BJ (cell line): ENCODE measurements at regions not wholly inside any gene's neighbourhood (a gene's known extent, or its start where the extent isn't known, plus 50 kb on each side); places are given as distances from the start of the nearest gene placed in this dataset.

Experiments used
- CTCF ChIA-PET: fragments of 350-600 bp; formaldehyde crosslinking; extraction: SDS; loops from one replicate; lab custom pipeline; 2021; ENCODE audit warnings: antibody characterized with exemption, inconsistent platforms; lab: Yijun Ruan, JAX
- POLR2A ChIA-PET: fragments of 300-600 bp; sonication (Branson Sonifier 250); formaldehyde crosslinking; extraction: SDS; loops from one replicate; lab custom pipeline; 2021; ENCODE audit warnings: antibody characterized with exemption; lab: Charles Lee
- DNase-seq: peaks from one replicate; pipeline ENCODE4 v3.0.0-alpha.2; 2011; ENCODE audit warnings: low read depth
- H3K27me3 ChIP-seq: 2 replicates; pipeline ENCODE4 v1.6.0; 2011; ENCODE audit warnings: low read length; ENCODE audit not compliant: control insufficient read depth, insufficient read depth
- H3K36me3 ChIP-seq: 2 replicates; pipeline ENCODE4 v1.5.1; 2011; ENCODE audit warnings: low read length; ENCODE audit not compliant: control insufficient read depth, insufficient read depth
- H3K4me3 ChIP-seq: 2 replicates; pipeline ENCODE4 v1.5.1; 2011; ENCODE audit warnings: low read depth, mild to moderate bottlenecking, control low read depth, low read length
- TF ChIP-seq, protein P1 (sequence below): IDR thresholded peaks from 2 replicates; pipeline ENCODE4 v1.5.1; 2011; ENCODE audit warnings: low read depth, mild to moderate bottlenecking, control low read depth, inconsistent platforms, low read length, moderate library complexity; ENCODE audit not compliant: insufficient read depth

GRCh38 chr3:117454908-117455307, 745.3 kb downstream of the TUSC7 start:
- DNase-seq, result no peak
- no peaks in the 10 kb centered on the region for H3K27me3 ChIP-seq
- POLR2A ChIA-PET, result no interaction called here
- CTCF ChIA-PET, result interaction anchor here (0.7 to 1.1 kb wide), 2 partner anchors 15 to 1171 kb away, joined by 3 to 4 read pairs; no protein-coding TSS in a partner anchor
- no peak overlapping the region for H3K4me3 ChIP-seq
- TF ChIP-seq, protein P1, sequence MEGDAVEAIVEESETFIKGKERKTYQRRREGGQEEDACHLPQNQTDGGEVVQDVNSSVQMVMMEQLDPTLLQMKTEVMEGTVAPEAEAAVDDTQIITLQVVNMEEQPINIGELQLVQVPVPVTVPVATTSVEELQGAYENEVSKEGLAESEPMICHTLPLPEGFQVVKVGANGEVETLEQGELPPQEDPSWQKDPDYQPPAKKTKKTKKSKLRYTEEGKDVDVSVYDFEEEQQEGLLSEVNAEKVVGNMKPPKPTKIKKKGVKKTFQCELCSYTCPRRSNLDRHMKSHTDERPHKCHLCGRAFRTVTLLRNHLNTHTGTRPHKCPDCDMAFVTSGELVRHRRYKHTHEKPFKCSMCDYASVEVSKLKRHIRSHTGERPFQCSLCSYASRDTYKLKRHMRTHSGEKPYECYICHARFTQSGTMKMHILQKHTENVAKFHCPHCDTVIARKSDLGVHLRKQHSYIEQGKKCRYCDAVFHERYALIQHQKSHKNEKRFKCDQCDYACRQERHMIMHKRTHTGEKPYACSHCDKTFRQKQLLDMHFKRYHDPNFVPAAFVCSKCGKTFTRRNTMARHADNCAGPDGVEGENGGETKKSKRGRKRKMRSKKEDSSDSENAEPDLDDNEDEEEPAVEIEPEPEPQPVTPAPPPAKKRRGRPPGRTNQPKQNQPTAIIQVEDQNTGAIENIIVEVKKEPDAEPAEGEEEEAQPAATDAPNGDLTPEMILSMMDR, result no peak
- no peaks in the 10 kb centered on the region for H3K36me3 ChIP-seq

DNA sequence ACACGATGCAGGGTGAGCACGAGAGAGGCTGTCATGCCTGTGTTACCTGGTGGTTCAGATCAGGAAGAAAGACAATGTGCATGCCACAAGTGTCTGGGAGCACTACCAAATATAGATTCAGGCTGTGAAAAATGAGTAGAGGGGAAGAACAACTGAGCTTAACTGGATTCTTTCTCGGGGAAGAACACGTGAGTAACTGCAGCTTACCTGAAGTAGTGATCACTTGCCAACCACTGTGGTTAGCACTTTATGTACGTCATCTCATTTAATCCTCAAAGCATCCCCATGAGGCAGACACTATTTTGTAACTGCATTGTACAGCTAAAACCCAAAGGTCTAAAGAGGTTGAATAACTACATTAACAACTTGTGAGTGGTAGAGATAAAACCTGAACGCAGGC, 746.2 kb downstream of the TUSC7 start:
- TF ChIP-seq, protein P1, result no peak
- no peak for DNase-seq
- Histone ChIP-seq H3K27me3 (no peaks in the 10 kb centered on the region), H3K4me3 (no peak overlapping the region), H3K36me3 (no peaks in the 10 kb centered on the region)
- ChIA-PET CTCF (interaction anchor here (1.1 kb wide), 1 partner anchor 16 kb away, joined by 4 read pairs; no protein-coding TSS in a partner anchor), POLR2A (interaction anchor here (0.6 kb wide), 1 partner anchor 461 kb away, joined by 4 read pairs; no protein-coding TSS in a partner anchor)

DNA sequence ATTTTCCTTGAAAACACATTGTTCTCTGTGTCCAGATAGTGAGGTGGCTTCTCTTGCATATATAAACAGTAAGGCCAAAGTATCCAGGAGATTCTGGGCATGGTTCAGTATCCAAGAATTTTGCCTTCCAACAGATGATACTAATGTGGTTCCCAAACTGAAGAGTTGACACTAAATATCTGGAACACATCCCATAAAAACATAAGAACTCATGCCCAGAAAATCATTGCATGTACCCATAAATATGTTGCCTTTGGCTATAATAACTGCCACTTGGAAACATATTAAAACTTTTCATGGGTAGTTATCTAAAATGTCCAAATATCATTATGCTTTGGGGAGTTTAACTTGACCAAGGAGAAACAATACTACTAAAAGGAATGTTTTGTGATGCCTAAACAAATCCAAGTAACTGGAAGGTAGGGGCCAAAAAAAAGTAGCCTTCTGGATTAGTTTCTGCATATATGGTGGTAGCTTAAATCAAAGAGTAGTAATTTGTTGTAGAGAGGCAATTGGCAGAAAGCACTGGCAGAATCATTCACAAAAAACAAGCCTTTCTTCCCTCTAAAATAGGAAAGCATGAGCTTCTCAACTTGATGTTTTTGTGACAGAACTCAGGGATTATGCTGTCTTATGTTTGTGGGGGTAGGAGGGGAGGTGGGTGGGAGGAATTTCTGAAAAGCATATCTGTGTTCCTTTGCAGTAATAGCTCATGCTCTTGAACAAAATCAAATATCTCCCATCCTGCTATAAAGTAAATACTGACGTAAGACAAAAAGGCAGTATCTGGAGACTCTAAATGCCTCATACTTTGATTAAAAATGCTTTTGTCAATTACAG, 753.9 kb downstream of the TUSC7 start:
- ChIA-PET CTCF (interaction anchor here (0.6 to 0.7 kb wide), 2 partner anchors 87 to 277 kb away, joined by 3 to 5 read pairs; no protein-coding TSS in a partner anchor), POLR2A (no interaction called here)
- no peaks in the 10 kb centered on the region for H3K36me3 ChIP-seq
- H3K27me3 ChIP-seq, result no peaks in the 10 kb centered on the region
- DNase-seq, result no peak
- TF ChIP-seq, protein P1, result no peak
- no peak overlapping the region for H3K4me3 ChIP-seq

DNA sequence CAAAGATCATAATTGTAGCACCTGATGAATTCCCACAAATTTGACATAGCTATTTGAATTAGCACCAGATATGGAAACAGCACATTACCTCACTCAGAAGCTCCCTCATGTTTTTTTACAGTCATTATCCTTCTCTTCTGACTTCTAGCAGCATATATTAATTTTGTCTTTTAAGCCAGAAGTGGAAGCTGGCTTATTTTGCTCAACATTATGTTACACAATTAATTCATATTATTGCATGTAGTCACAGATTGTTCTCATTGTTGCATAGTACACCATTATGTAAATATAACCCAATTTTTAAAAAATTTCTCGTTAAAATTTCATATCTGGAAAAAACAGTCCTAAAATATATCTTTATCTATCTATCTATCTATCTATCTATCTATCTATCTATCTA, 762.3 kb downstream of the TUSC7 start:
- no peak for DNase-seq
- POLR2A ChIA-PET, result no interaction called here
- Histone ChIP-seq H3K4me3 (no peak overlapping the region), H3K36me3 (no peaks in the 10 kb centered on the region), H3K27me3 (no peaks in the 10 kb centered on the region)
- CTCF ChIA-PET, result no interaction called here
- TF ChIP-seq, protein P1, result no peak

DNA sequence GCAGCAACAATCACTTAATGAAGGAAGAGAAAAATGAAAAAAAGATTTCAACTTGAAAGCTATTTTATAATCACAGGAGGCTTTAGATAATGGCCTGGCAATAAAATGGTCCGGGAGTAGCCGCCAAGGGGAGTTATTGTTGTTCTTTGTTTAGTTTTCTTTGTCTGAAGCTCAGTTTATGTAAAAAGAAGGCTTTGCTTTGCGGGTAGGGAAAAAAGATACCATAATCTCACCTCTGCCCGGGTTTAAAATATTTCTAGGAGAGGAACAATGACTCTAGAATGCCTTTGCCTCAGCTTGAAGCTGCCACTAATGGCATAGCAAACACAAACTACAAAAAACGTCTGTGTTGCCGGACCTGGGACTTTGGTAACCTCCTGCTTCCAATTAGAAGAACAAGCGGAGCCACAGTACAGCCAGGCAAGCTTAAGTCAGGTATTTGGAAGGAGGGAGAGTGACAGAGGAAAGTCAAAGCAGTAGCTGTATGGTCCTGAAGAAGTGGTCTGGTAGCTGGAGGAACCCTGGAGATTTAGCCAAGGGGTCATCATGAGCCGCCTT, 764.5 kb downstream of the TUSC7 start:
- no peak for DNase-seq
- H3K4me3 ChIP-seq, result no peak overlapping the region
- ChIA-PET POLR2A (no interaction called here), CTCF (no interaction called here)
- no peaks in the 10 kb centered on the region for H3K36me3 ChIP-seq
- TF ChIP-seq, protein P1, result no peak
- H3K27me3 ChIP-seq, result no peaks in the 10 kb centered on the region
